H1 (cell line): ENCODE measurements at regions not wholly inside any gene's neighbourhood (a gene's known extent, or its start where the extent isn't known, plus 50 kb on each side); places are given as distances from the start of the nearest gene placed in this dataset.

Experiments used
- CTCF ChIA-PET: fragments of 300-600 bp; sonication (Branson Sonifier 250); formaldehyde crosslinking; loops from one replicate; lab custom pipeline; 2021; ENCODE audit not compliant: partially characterized antibody; lab: Charles Lee
- POLR2A ChIA-PET: fragments of 300-600 bp; sonication (Branson Sonifier 250); formaldehyde crosslinking; loops from one replicate; lab custom pipeline; 2021; ENCODE audit warnings: inconsistent platforms; ENCODE audit not compliant: partially characterized antibody; lab: Charles Lee
- DNase-seq, 2 experiments: peaks; one replicate each; pipeline versions ENCODE4 v3.0.0 to v3.0.0-alpha.2; 2010 to 2022; ENCODE audit warnings: low spot score in 2 of 2, low read depth in 1 of 2, mixed read lengths in 1 of 2
- FAIRE-seq: peaks from 2 replicates; lab custom pipeline; 2011; peaks lifted over from hg19 to GRCh38; lab: Jason Lieb, UNC
- H2AFZ ChIP-seq: 2 replicates; pipeline ENCODE4 v1.8.1; 2012; ENCODE audit warnings: low read length, inconsistent platforms
- H2AK5ac ChIP-seq: 2 replicates; pipeline ENCODE4 v1.6.1; 2013; ENCODE audit warnings: low read depth, low read length
- H2BK120ac ChIP-seq: replicated peaks from 2 replicates; pipeline ENCODE3; 2013; ENCODE audit warnings: low read depth, low read length, inconsistent platforms
- H2BK12ac ChIP-seq: 2 replicates; pipeline ENCODE4 v1.6.1; 2013; ENCODE audit warnings: low read depth, low read length
- H2BK15ac ChIP-seq: 2 replicates; pipeline ENCODE4 v1.6.1; 2013; ENCODE audit warnings: low read length
- H2BK20ac ChIP-seq: 2 replicates; pipeline ENCODE4 v1.6.1; 2013; ENCODE audit warnings: low read length
- H2BK5ac ChIP-seq: 2 replicates; pipeline ENCODE4 v1.6.1; 2013; ENCODE audit warnings: low read depth, low read length
- H3K14ac ChIP-seq: 2 replicates; pipeline ENCODE4 v1.6.1; 2013; ENCODE audit warnings: inconsistent platforms; ENCODE audit not compliant: insufficient read length
- H3K18ac ChIP-seq: 2 replicates; pipeline ENCODE4 v1.6.1; 2013; ENCODE audit warnings: low read length; ENCODE audit errors: extremely low read depth
- H3K23ac ChIP-seq: 2 replicates; pipeline ENCODE4 v1.6.1; 2013; ENCODE audit warnings: inconsistent platforms; ENCODE audit not compliant: insufficient read length
- H3K23me2 ChIP-seq: 2 replicates; pipeline ENCODE4 v1.6.1; 2013; ENCODE audit warnings: low read depth, low read length
- H3K27ac ChIP-seq: 2 replicates; pipeline ENCODE4 v1.6.1; 2011; ENCODE audit warnings: low read depth, low read length, inconsistent platforms
- H3K27me3 ChIP-seq, 4 experiments: replicated peaks in 1 of 4; 1 replicate in 1 of 4; 2 replicates in 3 of 4; pipeline versions ENCODE4 v1.6.1 to v1.8.1; 2011 to 2013; ENCODE audit warnings: low read length in 3 of 4, mild to moderate bottlenecking in 3 of 4, inconsistent platforms in 2 of 4, mixed read lengths in 2 of 4, moderate library complexity in 1 of 4; ENCODE audit not compliant: control insufficient read depth in 3 of 4, insufficient read depth in 3 of 4; ENCODE audit errors: extremely low read depth in 1 of 4
- H3K36me3 ChIP-seq, 4 experiments: 2 replicates each; pipeline versions ENCODE4 v1.6.1 to v1.8.1; 2011 to 2013; ENCODE audit warnings: mild to moderate bottlenecking in 4 of 4, low read length in 3 of 4, moderate library complexity in 2 of 4, control low read depth in 1 of 4, inconsistent platforms in 1 of 4; ENCODE audit not compliant: insufficient read depth in 4 of 4, control insufficient read depth in 2 of 4
- H3K4ac ChIP-seq: replicated peaks from 2 replicates; pipeline ENCODE3; 2013; ENCODE audit warnings: low read length, low read depth, mixed read lengths, inconsistent platforms; ENCODE audit not compliant: insufficient read length
- H3K4me1 ChIP-seq, 4 experiments: replicated peaks in 1 of 4; 1 replicate in 1 of 4; 2 replicates in 3 of 4; pipeline versions ENCODE4 v1.6.1 to v1.8.1; 2011 to 2013; ENCODE audit warnings: low read length in 3 of 4, inconsistent platforms in 2 of 4, mixed read lengths in 1 of 4; ENCODE audit not compliant: insufficient read depth in 4 of 4, control insufficient read depth in 3 of 4
- H3K4me2 ChIP-seq, 2 experiments: 2 replicates each; pipeline versions ENCODE4 v1.6.1 to v1.8.1; 2011 to 2013; ENCODE audit warnings: low read depth in 2 of 2, low read length in 2 of 2, control low read depth in 1 of 2, inconsistent platforms in 1 of 2, mild to moderate bottlenecking in 1 of 2; ENCODE audit not compliant: insufficient read depth in 1 of 2
- H3K4me3 ChIP-seq, 4 experiments: fragments of 200-600, 300-600 bp in 1 of 4; sonication (generic), shearing (Covaris generic), sonication (Bioruptor Twin) in 1 of 4; 2 replicates each; pipeline versions ENCODE4 v1.5.1 to v1.8.1; 2011 to 2016; ENCODE audit warnings: low read length in 4 of 4, low read depth in 3 of 4, control low read depth in 2 of 4, inconsistent platforms in 2 of 4, mild to moderate bottlenecking in 2 of 4, mixed read lengths in 1 of 4, moderate library complexity in 1 of 4; ENCODE audit not compliant: insufficient read depth in 2 of 4; ENCODE audit errors: extremely low read depth in 1 of 4
- H3K56ac ChIP-seq: replicated peaks from 2 replicates; pipeline ENCODE3; 2013; ENCODE audit warnings: low read depth, mild to moderate bottlenecking, mixed read lengths, low read length, inconsistent platforms; ENCODE audit not compliant: insufficient read length
- H3K79me1 ChIP-seq: 2 replicates; pipeline ENCODE4 v1.6.1; 2013; ENCODE audit warnings: low read depth, low read length, control low read depth
- H3K79me2 ChIP-seq, 2 experiments: 2 replicates each; pipeline versions ENCODE4 v1.6.1 to v1.8.1; 2012 to 2013; ENCODE audit warnings: low read length in 2 of 2, mild to moderate bottlenecking in 2 of 2, inconsistent platforms in 1 of 2; ENCODE audit not compliant: insufficient read depth in 2 of 2, control insufficient read depth in 1 of 2
- H3K9ac ChIP-seq, 4 experiments: replicated peaks in 1 of 4; 1 replicate in 1 of 4; 2 replicates in 3 of 4; pipeline versions ENCODE4 v1.6.1 to v1.8.1; 2011 to 2013; ENCODE audit warnings: low read depth in 3 of 4, low read length in 3 of 4, control low read depth in 2 of 4, mild to moderate bottlenecking in 2 of 4, moderate library complexity in 2 of 4, inconsistent platforms in 1 of 4; ENCODE audit errors: extremely low read depth in 1 of 4
- H3K9me3 ChIP-seq, 2 experiments: 2 replicates each; pipeline versions ENCODE4 v1.6.1 to v1.8.1; 2012 to 2013; ENCODE audit warnings: mild to moderate bottlenecking in 2 of 2, moderate library complexity in 2 of 2, control low read depth in 1 of 2, inconsistent platforms in 1 of 2, low read depth in 1 of 2, low read length in 1 of 2, mixed read lengths in 1 of 2; ENCODE audit not compliant: insufficient read depth in 2 of 2
- H4K20me1 ChIP-seq, 2 experiments: replicated peaks in 1 of 2; 2 replicates each; pipeline versions ENCODE3 to v1.8.1; 2011 to 2013; ENCODE audit warnings: inconsistent platforms in 2 of 2, low read length in 2 of 2, mild to moderate bottlenecking in 1 of 2; ENCODE audit not compliant: insufficient read depth in 2 of 2, control insufficient read depth in 1 of 2
- H4K5ac ChIP-seq: 2 replicates; pipeline ENCODE4 v1.6.1; 2013; ENCODE audit warnings: low read length, low read depth, mixed read lengths, inconsistent platforms; ENCODE audit not compliant: insufficient read length
- H4K8ac ChIP-seq: 2 replicates; pipeline ENCODE4 v1.8.0; 2013; ENCODE audit warnings: mild to moderate bottlenecking, moderate library complexity, low read length, inconsistent platforms; ENCODE audit not compliant: insufficient read depth; ENCODE audit errors: extremely low read depth
- H4K91ac ChIP-seq: replicated peaks from 2 replicates; pipeline ENCODE3; 2013; ENCODE audit warnings: low read length, mixed read lengths, inconsistent platforms; ENCODE audit not compliant: insufficient read length
- ASH2L ChIP-seq: fragments of 200-600, 300-600 bp; sonication (generic); IDR thresholded peaks from one replicate; pipeline ENCODE4 v1.7.1; 2017; ENCODE audit warnings: low read length
- CHD1 ChIP-seq: IDR thresholded peaks from 2 replicates; pipeline ENCODE4 v1.6.1; 2012; ENCODE audit warnings: low read depth, low read length, improper control_type of control experiment
- CTBP2 ChIP-seq: IDR thresholded peaks from 2 replicates; pipeline ENCODE4 v1.7.0; 2011; ENCODE audit warnings: borderline replicate concordance, mild to moderate bottlenecking, moderate library complexity, mixed read lengths, low read length; ENCODE audit not compliant: insufficient read depth, insufficient read length
- GTF2F1 ChIP-seq: IDR thresholded peaks from 2 replicates; pipeline ENCODE4 v1.6.1; 2012; ENCODE audit warnings: low read depth, low read length, improper control_type of control experiment, borderline replicate concordance
- POU5F1 ChIP-seq: IDR thresholded peaks from 2 replicates; pipeline ENCODE4 v1.6.1; 2011; ENCODE audit warnings: low read depth, mild to moderate bottlenecking, low read length, moderate library complexity
- RAD21 ChIP-seq, 2 experiments: IDR thresholded peaks in 1 of 2; conservative IDR thresholded peaks in 1 of 2; 2 replicates each; pipeline ENCODE4 v1.6.1; 2011; ENCODE audit warnings: low read depth in 2 of 2, low read length in 2 of 2, improper control_type of control experiment in 1 of 2, inconsistent platforms in 1 of 2, mild to moderate bottlenecking in 1 of 2, moderate library complexity in 1 of 2
- SIX5 ChIP-seq: IDR thresholded peaks from 2 replicates; pipeline ENCODE4 v1.6.1; 2011; ENCODE audit warnings: mild to moderate bottlenecking, low read depth, low read length
- TAF1 ChIP-seq: IDR thresholded peaks from 2 replicates; pipeline ENCODE4 v1.6.1; 2011; ENCODE audit warnings: mild to moderate bottlenecking, low read depth, low read length
- YY1 ChIP-seq: IDR thresholded peaks from 2 replicates; pipeline ENCODE4 v1.6.1; 2011; ENCODE audit warnings: low read depth, mild to moderate bottlenecking, low read length
- WGBS, 2 experiments: shearing (Covaris generic) in 1 of 2; methylation state at CpG; one replicate each; pipeline versions ENCODE4 v1.1.6 to v1.1.7; 2013 to 2015; ENCODE audit warnings: low lambda C conversion rate in 2 of 2, mixed read lengths in 2 of 2, inconsistent platforms in 1 of 2, low coverage in 1 of 2, missing lambda C conversion rate in 1 of 2; ENCODE audit not compliant: insufficient replicate concordance in 2 of 2, insufficient coverage in 1 of 2, insufficient read length in 1 of 2; ENCODE audit errors: extremely low coverage in 1 of 2, missing lambda C conversion rate in 1 of 2; 5-methylcytosine and 5-hydroxymethylcytosine counted together

DNA sequence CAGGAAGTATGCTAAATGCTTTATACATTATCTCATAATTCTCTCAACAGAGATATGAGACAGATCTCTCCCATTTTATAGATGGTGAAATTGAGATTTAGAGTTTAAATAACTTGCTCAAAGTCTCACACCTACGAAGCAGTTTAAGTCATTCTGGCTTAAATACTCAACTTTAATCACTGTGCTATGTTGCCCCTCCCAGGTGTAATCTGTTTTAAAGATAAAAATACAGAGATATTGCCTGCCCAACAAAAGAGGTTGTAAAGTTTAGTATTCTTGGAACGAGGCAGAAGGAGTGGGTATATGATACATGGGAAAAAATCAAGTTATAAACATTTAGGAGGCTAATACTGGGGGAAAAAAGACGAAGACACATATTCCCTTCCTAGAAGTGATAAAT, 156.8 kb upstream of the LRIG3 start:
- H3K18ac ChIP-seq, result no peak overlapping the region
- no peaks in the 10 kb centered on the region for H3K23me2 ChIP-seq
- no peak overlapping the region for H3K56ac ChIP-seq
- H4K91ac ChIP-seq, result no peak overlapping the region
- H2AK5ac ChIP-seq, result no peak overlapping the region
- H3K4me2 ChIP-seq, result no peak overlapping the region
- no peak overlapping the region for H2BK5ac ChIP-seq
- H4K20me1 ChIP-seq, result no peaks in the 10 kb centered on the region
- CTCF ChIA-PET, result interaction anchor here (0.6 to 2.2 kb wide), 6 partner anchors 10 to 536 kb away, joined by 3 to 6 read pairs (median 4); no protein-coding TSS in a partner anchor
- TF ChIP-seq TAF1, result no peak
- TF ChIP-seq RAD21 (IDR thresholded peaks at IDR 0.05 in 1 of 2, conservative IDR thresholded peaks at IDR 0.05 in 1 of 2; ENCODE audit: low read depth in 2 of 2, low read length in 2 of 2), result no peak
- TF ChIP-seq POU5F1, result no peak
- no peak for TF ChIP-seq SIX5
- TF ChIP-seq CTBP2, result no peak
- TF ChIP-seq ASH2L, result no peak
- no peak for TF ChIP-seq CHD1
- TF ChIP-seq GTF2F1, result no peak
- TF ChIP-seq YY1, result no peak
- POLR2A ChIA-PET, result no interaction called here
- no peak overlapping the region for H2BK20ac ChIP-seq
- no peak overlapping the region for H2BK12ac ChIP-seq
- H3K79me1 ChIP-seq, result no peaks in the 10 kb centered on the region
- H4K5ac ChIP-seq, result no peak overlapping the region
- 88% methylated on average over 3 of the region's 3 CpGs; no CpG with 5 or more reads in 1 of the 2 experiments for WGBS, 2 experiments
- H3K4me1 ChIP-seq, result no peaks in the 10 kb centered on the region
- no peak overlapping the region for H3K4me3 ChIP-seq
- no peak overlapping the region for H3K27ac ChIP-seq
- H3K9ac ChIP-seq, result no peak overlapping the region
- no peak overlapping the region for H3K4ac ChIP-seq
- H3K14ac ChIP-seq, result no peak overlapping the region
- FAIRE-seq (no peak), DNase-seq (no peak)
- no peaks in the 10 kb centered on the region for H3K27me3 ChIP-seq
- H2BK15ac ChIP-seq, result no peak overlapping the region
- no peaks in the 10 kb centered on the region for H3K9me3 ChIP-seq
- H3K36me3 ChIP-seq, result no peaks in the 10 kb centered on the region
- H2AFZ ChIP-seq, result no peak overlapping the region
- H3K23ac ChIP-seq, result no peak overlapping the region
- no peak overlapping the region for H2BK120ac ChIP-seq
- H4K8ac ChIP-seq, result no peak overlapping the region
- no peaks in the 10 kb centered on the region for H3K79me2 ChIP-seq
